Gastrocnemius medialis (tissue), 4 donors: ENCODE measurements at regions not wholly inside any gene's neighbourhood (a gene's known extent, or its start where the extent isn't known, plus 50 kb on each side); places are given as distances from the start of the nearest gene placed in this dataset.

Experiments used
- CTCF ChIP-seq, 5 experiments: fragments of 450-650 bp in 3 of 5; fragments of 200-600 bp in 2 of 5; sonication (generic) in 2 of 5; IDR thresholded peaks in 4 of 5; conservative IDR thresholded peaks in 1 of 5; 1 replicate in 4 of 5; 2 replicates in 1 of 5; pipeline ENCODE4 v1.5.1; 2016 to 2019; ENCODE audit warnings: antibody characterized with exemption in 5 of 5, mild to moderate bottlenecking in 3 of 5, moderate library complexity in 3 of 5
- POLR2A ChIP-seq, 2 donors: fragments of 450-650 bp; IDR thresholded peaks; one replicate each; pipeline ENCODE4 v1.6.1; 2017; ENCODE audit warnings: antibody characterized with exemption in 2 of 2, mild to moderate bottlenecking in 2 of 2, moderate library complexity in 2 of 2

DNA sequence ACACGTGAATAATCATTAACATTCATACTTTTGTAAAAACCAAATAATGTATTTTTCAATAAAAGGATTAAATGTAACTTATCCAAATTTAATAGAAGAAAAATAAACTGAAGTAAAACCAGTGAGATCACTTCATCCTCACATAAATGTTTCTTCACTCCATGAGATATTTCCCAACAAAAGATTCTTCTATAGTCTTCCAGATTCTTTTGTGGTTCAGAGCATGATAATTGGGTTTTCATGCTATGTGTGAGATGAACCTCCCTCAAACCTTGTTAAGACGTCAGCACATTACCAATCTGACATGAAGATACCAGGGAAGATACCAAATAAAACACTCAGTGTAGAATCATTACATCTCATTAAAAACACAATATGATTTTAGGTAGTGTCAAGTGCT is 62.9 kb upstream of the OXGR1 start:
- TF ChIP-seq CTCF (IDR thresholded peaks at IDR 0.05 in 4 of 5, conservative IDR thresholded peaks at IDR 0.05 in 1 of 5) (no peak), POLR2A (IDR thresholded peaks at IDR 0.05) (no peak)
